ENCODE measurements at regions not wholly inside any gene's neighbourhood (a gene's known extent, or its start where the extent isn't known, plus 50 kb on each side); places are given as distances from the start of the nearest gene placed in this dataset.
A peak's percentile ranks its signal among the peaks of the same experiment; 100 is the strongest.
"Not testable (repeated sequence)": the region's sequence is repeated elsewhere in the genome, so short reads cannot be mapped to it uniquely, and the experiment has no call there.

DNA sequence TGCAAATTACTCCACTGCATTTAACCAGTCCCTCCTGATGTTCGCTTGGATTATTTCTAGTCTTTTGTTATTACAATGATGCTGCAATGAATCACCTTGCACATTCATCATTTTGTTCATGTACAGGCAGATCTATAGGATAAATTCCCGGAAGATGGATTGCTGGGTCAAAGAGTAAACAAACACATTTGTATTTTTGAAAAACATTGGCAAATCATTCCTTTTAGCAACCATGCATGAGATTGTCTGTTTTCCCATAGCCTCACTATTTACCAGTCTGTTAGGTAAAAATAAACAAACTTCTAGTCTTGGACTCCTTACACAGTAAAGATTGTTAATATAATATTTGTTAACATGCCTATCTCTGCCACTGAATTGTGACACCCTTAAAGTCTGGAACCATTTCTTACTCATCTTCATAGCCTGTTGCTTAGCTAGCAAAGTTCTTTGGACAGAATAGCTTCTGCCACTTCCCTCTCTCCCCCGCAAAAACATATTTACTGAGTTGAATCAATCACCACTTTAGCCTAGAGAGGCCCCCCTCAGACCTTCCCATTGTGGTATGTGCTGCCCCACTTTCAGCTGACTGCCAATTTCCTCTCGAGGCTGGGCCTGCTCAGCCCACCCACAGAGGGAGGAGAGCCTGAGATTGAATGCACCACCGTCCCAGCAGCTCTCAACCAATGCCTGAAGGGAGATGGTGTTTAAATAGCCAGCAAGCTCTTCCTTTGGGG is 108.4 kb upstream of the ATXN3L start:
- peak; percentile 8 to 11 for DNase-seq (ENCODE audit: extremely low read depth in 1 of 2, low read depth in 1 of 2)

DNA sequence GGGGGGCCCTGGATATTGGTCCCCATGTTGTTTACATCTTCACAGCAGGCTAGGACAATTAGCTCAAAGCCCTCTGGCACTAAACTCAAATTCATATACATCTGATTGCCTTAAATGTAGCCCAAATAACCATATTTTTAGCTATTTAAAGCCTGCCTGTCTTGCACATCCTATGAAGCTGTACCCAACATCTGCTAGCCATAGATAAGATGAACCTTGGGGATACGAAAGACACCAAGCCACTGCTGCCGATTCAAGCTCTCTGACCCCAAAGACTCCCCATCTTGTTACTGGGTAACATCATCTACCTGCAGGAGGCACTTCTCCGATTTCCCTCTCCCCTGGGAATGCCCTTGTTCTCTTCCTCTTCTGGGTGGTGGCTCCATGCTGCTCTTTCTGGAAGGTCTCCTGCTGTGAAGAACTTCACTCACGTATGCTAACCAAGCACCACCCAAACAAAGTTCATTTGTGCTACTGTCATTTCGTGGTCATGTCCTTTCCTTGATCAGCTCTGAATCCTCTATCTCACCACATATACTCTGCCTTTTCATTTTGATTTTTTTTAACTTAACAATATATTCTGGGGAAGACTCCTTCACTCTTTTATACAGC is 107.7 kb upstream of the ATXN3L start:
- no peak for DNase-seq (ENCODE audit: extremely low read depth in 1 of 2, low read depth in 1 of 2)

DNA sequence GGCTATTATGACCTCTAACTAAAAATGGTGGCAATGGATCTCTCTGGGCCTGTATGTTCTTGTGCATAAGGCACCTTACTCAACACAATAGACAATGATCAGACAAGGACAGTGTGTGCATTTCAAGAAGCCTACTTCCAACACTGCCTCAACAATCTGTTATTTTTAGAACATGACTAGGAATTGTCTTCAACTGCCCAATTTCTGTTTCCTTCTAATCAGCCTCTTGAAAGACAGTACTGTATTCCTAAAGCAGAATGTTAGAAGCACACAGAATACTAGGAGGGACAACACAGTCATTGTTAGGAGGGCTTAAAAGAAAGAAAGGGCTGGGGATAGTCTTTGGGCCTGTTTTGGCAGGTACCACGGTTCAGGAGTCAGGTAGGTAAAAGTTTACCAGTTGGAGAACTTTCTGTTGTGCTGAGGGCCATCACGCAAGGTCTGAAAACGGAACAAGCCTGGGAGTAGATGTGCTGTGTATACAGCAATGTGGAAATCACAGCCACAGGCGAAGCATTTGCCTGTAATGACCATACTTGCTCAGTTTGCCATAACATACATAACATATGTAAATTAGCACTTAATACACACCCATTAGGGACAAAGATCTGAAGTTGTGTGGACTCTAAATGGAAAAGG is 100.8 kb upstream of the ATXN3L start:
- no peak for DNase-seq (ENCODE audit: extremely low read depth in 1 of 2, low read depth in 1 of 2)

DNA sequence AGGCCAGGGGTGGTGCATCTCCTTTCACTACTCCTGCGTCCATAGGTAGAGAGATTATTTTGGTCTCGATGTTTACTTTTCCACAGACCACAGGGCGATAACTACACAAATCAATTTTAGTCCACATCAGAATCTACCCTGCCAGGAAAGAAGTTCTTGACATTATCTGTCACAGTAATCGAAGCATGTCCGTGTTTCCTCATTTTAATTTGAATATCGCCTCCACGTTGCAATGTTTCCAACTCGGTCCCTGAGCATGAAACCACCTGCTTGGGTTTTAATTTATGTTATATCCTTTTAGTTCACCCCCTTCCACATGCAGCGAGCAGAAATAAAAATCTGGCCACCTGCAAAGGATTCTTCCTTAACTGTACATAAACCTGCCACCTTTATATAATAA is 100.1 kb upstream of the ATXN3L start:
- no peak for DNase-seq (ENCODE audit: extremely low read depth in 1 of 2, low read depth in 1 of 2)

DNA sequence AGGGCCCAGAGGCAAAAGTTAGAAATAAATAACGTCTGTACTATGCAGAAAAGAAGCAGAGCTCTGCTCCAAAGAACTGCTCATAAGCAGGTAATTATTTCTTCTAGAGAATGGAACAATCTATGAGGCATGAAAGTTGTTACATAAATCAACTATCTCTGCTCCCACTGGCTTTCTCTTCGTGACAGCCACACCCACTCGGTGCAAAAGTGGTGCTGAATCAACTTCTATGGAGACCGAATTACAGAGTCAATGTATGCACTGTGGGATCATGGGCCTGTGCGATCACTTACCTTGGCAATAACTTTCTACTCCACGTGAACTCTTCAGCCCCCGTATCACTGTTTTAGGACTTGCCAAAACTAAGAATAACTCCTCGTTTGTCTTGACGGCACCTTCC is 99.4 kb upstream of the ATXN3L start:
- no peak for DNase-seq (ENCODE audit: extremely low read depth in 1 of 2, low read depth in 1 of 2)

DNA sequence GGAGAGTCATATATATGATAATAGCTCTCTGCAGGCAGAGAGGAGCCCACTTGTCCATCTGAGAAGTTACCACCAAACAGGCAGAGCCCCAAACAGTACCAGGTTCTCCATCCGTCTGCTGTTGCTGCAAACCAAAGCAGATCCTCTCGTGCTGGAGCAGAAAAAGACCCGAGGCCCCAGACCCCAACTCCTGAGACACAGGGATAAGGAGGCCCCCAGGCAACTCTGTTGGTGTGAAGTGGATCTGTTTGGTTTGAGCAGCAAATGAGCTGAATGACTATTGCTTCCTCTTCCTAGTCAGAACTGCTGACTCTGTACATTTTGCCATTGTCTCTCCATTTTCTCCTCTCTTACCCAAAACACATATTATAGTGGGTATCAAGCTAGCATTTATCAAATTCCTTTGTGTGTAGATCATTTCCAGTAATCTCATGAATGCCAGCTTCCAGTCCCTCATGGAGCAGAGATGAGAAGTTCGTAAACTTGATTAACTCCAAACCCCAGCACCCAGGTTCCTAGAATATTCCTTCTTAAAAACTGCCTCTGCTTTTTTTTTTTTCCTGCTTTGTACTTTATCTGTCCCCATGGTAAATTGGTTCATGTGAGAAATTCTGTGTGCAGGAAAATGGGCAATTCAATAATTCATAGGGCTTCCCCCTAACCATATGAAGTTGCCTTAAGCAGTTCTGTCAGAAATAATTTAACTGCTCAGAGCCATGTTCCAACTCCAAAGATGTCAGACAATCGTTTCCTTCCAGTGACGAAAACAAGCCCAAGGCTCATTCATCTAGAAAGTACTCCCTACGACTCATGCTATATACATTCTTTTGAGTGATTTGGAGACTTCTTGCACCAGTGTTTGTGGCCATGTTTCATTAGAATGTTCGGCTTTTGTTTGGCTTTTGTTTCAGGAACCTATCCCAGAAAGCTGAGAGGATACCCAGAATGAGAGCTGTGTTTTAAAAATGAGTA is 98.6 kb upstream of the ATXN3L start:
- no peak for DNase-seq (ENCODE audit: extremely low read depth in 1 of 2, low read depth in 1 of 2)

DNA sequence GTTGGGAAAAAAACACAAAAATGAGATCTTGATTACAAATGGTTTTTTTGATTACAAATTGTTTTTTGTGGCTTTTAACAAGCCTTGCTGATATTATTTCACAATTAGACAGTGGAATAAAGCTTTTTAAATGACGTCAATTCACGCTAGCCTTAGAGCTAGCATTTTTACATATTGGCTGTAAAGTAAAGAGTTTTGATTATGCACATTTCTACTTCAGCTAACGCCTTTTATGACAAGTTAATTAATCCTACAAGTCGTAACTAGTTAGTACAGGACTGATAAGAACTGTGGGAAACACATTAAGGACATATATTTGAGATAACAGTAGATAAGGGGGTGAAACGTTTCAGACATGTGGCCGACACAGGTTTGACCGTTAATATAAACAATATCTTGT is 95.7 kb upstream of the ATXN3L start:
- DNase-seq (ENCODE audit: extremely low read depth in 1 of 2, low read depth in 1 of 2), result no peak

DNA sequence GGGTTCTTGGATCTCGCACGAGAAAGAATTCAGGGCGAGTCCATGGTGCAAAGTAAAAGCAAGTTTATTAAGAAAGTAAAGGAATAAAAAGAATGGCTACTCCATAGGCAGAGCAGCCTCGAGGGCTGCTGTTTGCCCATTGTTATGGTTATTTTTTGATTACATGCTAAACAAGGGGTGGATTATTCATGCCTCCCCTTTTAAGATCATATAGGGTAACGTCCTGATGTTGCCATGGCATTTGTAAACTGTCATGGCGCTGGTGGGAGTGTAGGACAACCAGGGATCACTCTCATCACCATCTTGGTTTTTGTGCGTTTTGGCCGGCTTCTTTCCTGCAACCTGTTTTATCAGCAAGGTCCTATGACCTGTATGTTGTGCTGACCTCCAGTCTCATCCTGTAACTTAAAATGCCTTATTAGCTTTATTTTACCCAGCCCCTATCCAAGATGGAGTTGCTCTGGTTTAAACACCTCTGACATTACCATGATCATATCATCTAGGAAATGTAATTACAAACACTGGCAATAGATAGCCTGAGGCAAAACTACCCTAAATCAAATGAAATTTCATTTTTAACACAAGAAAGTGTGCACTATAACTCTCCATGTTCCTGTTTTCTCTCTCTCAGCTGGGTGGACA is 94.3 kb upstream of the ATXN3L start:
- no peak for DNase-seq (ENCODE audit: extremely low read depth in 1 of 2, low read depth in 1 of 2)

DNA sequence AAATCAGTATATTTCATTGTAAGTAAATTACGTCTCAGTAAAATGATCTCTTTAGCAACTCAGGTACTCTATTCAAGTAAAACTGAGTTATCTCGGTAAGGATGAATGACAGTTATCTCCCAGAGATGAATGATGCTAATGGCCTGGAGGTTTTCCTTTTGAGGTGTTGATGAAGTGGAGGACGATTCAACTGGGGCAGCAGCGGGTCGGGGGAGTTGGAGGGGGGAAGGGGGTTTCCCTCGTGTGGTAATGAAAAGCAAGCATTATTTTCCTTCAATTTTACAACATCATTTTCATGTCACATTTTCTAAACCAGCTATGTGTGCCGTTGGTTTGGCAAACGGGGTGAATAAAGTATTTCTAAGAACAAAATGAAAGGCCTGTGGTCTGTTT is 92.4 kb upstream of the ATXN3L start:
- DNase-seq (ENCODE audit: extremely low read depth in 1 of 2, low read depth in 1 of 2), result no peak

DNA sequence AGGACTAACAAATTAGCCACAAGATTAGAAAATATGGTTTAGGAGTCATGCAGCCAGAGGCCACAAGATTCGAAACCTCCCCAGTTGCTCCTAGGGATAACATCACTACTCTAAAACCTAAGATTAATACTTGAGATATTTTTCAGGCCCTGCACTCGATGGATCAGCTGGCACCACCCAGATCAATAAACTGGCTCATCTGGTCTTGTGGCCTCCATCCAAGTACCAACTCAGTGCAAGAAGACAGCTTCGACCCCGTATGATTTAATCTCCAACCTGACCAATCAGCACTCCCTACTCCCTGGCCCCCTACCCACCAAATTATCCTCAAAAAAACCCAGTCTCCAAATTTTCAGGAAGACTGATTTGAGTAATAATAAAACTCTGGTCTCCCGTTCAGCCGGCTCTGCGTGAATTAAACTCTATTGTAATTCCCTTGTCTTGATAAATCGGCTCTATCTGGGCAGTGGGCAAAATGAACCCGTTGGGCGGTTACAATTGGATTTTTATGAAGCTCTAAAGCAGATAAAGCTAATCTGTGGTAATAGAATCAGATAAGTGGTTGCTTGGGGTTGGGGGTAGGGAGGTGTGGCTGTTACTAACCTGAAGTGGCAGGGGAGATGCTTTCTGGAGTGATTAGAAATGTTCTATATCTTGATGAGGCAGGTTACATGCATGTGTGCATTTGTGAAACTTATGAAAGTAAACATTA is 91.8 kb upstream of the ATXN3L start:
- DNase-seq (ENCODE audit: extremely low read depth in 1 of 2, low read depth in 1 of 2), result no peak

DNA sequence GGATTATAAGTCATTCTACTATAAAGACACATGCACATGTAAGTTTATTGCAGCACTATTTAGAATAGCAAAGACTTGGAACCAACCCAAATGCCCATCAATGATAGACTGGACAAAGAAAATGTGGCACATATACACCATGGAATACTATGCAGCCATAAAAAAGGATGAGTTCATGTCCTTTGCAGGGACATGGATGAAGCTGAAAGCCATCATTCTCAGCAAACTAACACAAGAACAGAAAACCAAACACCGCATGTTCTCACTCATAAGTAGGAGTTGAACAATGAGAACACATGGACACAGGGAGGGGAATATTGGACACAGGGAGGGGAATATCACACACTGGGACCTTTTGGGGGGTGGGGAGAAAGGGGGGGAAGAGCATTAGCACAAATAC is 88.7 kb upstream of the ATXN3L start:
- not testable (repeated sequence) for DNase-seq (ENCODE audit: extremely low read depth in 1 of 2, low read depth in 1 of 2)

DNA sequence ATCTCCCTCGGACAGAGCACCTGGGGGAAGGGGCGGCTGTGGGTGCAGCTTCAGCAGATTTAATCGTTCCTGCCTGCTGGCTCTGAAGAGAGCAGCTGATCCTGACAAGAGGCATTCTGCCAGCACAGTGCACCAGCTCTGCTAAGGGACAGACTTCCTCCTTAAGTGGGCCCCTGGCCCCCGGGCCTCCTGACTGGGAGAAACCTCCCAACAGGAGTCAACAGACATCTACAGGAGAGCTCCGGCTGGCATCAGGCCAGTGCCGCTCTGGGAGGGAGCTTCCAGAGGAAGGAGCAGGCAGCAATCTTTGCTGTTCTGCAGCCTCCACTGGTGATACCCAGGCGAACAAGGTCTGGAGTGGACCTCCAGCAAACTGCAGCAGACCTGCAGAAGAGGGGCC is 84.9 kb upstream of the ATXN3L start:
- not testable (repeated sequence) for DNase-seq (ENCODE audit: extremely low read depth in 1 of 2, low read depth in 1 of 2)

DNA sequence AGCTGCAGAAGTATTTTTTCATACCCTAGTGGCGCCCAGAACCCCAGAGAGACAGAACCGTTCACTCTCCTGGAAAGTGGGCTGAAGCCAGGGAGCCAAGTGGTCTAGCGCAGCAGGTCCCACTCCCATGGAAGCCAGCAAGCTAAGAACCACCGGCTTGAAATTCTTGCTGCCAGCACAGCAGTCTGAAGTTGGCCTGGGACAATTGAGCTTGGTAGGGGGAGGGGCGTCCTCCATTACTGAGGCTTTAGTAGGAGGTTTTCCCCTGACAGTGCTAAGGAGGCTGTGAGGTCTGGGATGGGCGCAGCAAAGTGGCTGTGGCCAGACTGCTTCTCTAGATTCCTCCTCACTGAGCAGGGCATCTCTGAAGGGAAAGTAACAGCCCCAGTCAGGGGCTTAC is 84.5 kb upstream of the ATXN3L start:
- no peak for DNase-seq (ENCODE audit: extremely low read depth in 1 of 2, low read depth in 1 of 2)

DNA sequence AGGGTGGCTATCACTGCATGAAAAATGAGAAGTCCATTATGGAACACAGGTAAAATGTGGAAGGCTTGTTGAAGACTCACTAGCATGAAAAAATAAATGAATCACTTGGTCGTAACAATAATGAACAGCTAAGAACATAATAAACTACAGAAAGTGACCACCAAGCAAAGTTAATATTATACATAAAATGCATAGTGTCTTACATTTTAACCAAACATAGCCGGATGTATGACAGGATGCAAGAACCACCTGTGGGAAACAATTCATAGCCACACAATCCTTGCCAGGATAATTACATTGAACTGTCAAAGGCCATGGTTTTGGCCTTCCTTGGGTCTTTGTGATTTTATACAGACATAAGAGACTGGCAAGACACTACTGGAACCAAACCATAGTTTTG is 81.9 kb upstream of the ATXN3L start:
- DNase-seq (ENCODE audit: extremely low read depth in 1 of 2, low read depth in 1 of 2), result no peak

DNA sequence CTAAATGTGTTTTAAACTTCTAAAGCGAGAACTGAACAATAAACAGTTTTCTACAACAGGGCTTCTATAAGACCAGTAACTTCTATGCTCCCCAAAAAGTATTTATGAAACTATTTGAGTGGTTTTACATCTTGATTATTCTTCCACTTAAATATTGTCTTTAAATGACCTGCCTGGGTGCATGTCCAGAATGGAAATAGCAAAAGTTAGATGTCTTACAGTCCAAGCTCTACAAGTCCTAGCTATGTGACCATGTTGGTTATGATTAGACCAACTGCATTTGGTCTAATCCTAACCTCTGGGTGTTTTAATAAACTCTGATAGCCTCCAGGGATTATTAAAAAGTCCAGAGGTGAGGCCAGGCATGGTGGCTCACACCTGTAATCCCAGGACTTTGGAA is 79.0 kb upstream of the ATXN3L start:
- DNase-seq (ENCODE audit: extremely low read depth in 1 of 2, low read depth in 1 of 2), result no peak

DNA sequence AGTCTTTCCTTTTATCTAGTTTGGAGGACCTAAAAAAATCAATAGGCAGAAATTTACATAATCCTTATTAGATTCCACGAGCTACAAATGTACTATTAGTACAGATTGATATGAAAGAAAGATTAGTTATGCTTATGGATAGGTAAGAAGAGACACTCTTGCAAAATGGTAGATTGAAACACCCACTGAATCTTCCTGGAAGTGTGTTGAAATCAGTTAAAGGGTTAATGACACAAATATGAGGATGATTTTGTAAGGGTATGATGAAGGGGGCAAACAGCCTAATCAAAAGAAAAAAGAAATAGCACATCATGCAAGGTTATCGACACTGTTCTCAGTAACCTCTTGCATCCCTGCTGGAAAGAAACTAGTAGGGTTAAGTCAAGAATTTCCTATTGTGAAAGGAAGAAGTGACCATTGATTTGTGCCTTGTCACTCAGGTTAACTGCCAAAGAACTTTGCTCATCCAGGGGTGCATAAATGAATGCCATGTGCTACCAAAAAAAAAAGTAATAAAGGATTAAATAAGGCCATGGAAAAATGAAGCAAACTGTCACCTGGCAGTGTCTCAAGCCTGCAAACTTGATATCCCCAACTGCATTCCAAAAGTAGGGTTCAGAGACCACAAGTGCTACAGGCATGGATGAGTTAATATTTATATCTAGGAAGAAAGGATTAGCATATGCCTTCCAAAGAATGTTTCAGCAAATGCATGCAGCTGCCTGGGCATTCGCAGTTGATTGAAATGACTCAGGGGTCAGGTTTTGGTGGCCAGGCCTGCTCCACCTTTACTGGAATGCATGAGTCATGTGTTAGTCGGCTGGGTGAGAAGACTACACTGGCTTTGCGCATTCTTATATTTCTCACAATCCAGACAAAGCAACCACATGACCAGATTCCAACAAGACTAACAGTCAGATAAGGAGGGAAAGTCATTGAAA is 78.3 kb upstream of the ATXN3L start:
- DNase-seq (ENCODE audit: extremely low read depth in 1 of 2, low read depth in 1 of 2), result peak; percentile 17 to 38

DNA sequence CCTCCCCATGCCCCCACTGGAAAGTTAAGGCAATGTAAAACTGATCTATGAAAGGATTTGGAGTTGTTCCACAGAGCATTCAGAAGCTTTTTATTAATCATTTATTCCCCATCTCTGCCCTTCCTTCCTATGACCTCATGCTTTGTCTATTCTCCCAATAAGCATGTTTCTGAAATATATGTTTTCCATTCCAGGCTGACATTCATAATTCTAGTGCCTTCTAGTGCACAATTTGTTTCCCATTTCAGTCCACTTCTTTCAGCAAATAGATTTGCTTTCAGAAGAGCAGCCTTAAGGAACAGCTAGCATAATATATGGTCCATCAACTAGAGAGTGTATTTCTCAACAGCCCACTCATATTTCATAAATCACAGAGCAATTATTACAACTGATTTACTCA is 77.1 kb upstream of the ATXN3L start:
- DNase-seq (ENCODE audit: extremely low read depth in 1 of 2, low read depth in 1 of 2), result no peak

DNA sequence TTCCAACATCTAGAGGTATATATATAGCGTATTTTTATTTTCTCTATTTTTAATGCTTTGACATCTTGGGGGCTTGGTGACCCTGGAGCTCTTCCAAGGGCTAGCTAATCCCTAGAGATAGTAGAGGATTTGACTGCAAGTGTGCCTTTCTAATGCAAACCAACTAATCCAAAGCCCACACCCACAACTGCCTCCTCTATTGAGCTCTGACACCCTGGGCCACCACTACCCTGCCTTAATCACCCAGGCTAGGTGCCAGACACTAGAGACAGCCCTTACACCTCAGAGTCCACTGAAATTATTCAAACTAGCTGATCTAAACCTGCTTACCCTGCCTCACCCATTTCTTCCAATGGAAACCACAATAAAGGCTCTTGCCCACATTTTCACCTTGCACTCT is 69.6 kb upstream of the ATXN3L start:
- DNase-seq (ENCODE audit: extremely low read depth in 1 of 2, low read depth in 1 of 2), result no peak
